ENCODE measurements at regions not wholly inside any gene's neighbourhood (a gene's known extent, or its start where the extent isn't known, plus 50 kb on each side); places are given as distances from the start of the nearest gene placed in this dataset.

- TF ChIP-seq, protein P1, sequence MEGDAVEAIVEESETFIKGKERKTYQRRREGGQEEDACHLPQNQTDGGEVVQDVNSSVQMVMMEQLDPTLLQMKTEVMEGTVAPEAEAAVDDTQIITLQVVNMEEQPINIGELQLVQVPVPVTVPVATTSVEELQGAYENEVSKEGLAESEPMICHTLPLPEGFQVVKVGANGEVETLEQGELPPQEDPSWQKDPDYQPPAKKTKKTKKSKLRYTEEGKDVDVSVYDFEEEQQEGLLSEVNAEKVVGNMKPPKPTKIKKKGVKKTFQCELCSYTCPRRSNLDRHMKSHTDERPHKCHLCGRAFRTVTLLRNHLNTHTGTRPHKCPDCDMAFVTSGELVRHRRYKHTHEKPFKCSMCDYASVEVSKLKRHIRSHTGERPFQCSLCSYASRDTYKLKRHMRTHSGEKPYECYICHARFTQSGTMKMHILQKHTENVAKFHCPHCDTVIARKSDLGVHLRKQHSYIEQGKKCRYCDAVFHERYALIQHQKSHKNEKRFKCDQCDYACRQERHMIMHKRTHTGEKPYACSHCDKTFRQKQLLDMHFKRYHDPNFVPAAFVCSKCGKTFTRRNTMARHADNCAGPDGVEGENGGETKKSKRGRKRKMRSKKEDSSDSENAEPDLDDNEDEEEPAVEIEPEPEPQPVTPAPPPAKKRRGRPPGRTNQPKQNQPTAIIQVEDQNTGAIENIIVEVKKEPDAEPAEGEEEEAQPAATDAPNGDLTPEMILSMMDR (IDR thresholded peaks at IDR 0.05; ENCODE audit: low read depth, low read length, missing input control), result no peak
- TF ChIP-seq TAF1 (conservative IDR thresholded peaks at IDR 0.05), result no peak
- TF ChIP-seq HNF4G (IDR thresholded peaks at IDR 0.05), result no peak
- TF ChIP-seq YY1 (IDR thresholded peaks at IDR 0.05), result no peak
- TF ChIP-seq REST (IDR thresholded peaks at IDR 0.05), result no peak
- no peak for TF ChIP-seq HNF4A (conservative IDR thresholded peaks at IDR 0.05)
- no peak for TF ChIP-seq EGR1 (IDR thresholded peaks at IDR 0.05; ENCODE audit: low read depth in 2 of 2)
- no peak for TF ChIP-seq FOXA1 (IDR thresholded peaks at IDR 0.05)
- no peak for TF ChIP-seq ATF3 (IDR thresholded peaks at IDR 0.05)
- no peak for TF ChIP-seq ZBTB33 (IDR thresholded peaks at IDR 0.05)
- TF ChIP-seq SP1 (IDR thresholded peaks at IDR 0.05), result no peak
These were observed 194.7 kb downstream of the URI1 start for GRCh38 chr19:30136611-30137195.

Measured in liver (tissue), 3 donors.